Endodermal cell (in vitro differentiated cells): ENCODE measurements at regions not wholly inside any gene's neighbourhood (a gene's known extent, or its start where the extent isn't known, plus 50 kb on each side); places are given as distances from the start of the nearest gene placed in this dataset.

ENCODE experiments used
- DNase-seq: peaks from one replicate; pipeline ENCODE4 v3.0.0-alpha.2; 2017
- H3K27ac ChIP-seq: 2 replicates; pipeline ENCODE4 v1.5.1; 2013; ENCODE audit warnings: mild to moderate bottlenecking, low read depth, low read length, moderate library complexity
- H3K27me3 ChIP-seq: 2 replicates; pipeline ENCODE4 v1.6.1; 2013; ENCODE audit warnings: mild to moderate bottlenecking, low read length, moderate library complexity; ENCODE audit not compliant: insufficient read depth, control insufficient read depth, poor library complexity, severe bottlenecking
- H3K36me3 ChIP-seq: 2 replicates; pipeline ENCODE4 v1.7.0; 2013; ENCODE audit warnings: mild to moderate bottlenecking, low read length, moderate library complexity; ENCODE audit not compliant: control insufficient read depth, insufficient read depth
- H3K4me1 ChIP-seq: one replicate; pipeline ENCODE4 v1.7.0; 2013; ENCODE audit warnings: low read length; ENCODE audit not compliant: control insufficient read depth, insufficient read depth
- H3K4me3 ChIP-seq: 2 replicates; pipeline ENCODE4 v1.5.1; 2013; ENCODE audit warnings: mild to moderate bottlenecking, low read length, moderate library complexity
- H3K9ac ChIP-seq: 2 replicates; pipeline ENCODE4 v1.6.1; 2013; ENCODE audit warnings: mild to moderate bottlenecking, low read length, moderate library complexity; ENCODE audit not compliant: poor library complexity, severe bottlenecking; ENCODE audit errors: extremely low read depth
- H3K9me3 ChIP-seq: 2 replicates; pipeline ENCODE4 v1.6.1; 2013; ENCODE audit warnings: mild to moderate bottlenecking, low read length, moderate library complexity; ENCODE audit not compliant: control insufficient read depth
- H3K27ac Mint-ChIP-seq: 2 replicates; pipeline ENCODE4 v1.8.0; 2020; ENCODE audit warnings: mixed read lengths
- H3K27me3 Mint-ChIP-seq: 2 replicates; pipeline ENCODE4 v1.8.0; 2021; ENCODE audit warnings: mild to moderate bottlenecking, mixed read lengths; ENCODE audit not compliant: insufficient read depth
- H3K36me3 Mint-ChIP-seq: 2 replicates; pipeline ENCODE4 v1.8.0; 2020; ENCODE audit warnings: low read depth, mixed read lengths
- H3K4me1 Mint-ChIP-seq: 2 replicates; pipeline ENCODE4 v1.8.0; 2020; ENCODE audit warnings: mixed read lengths
- H3K4me3 Mint-ChIP-seq: 2 replicates; pipeline ENCODE4 v1.8.0; 2020; ENCODE audit warnings: mild to moderate bottlenecking, moderate library complexity, mixed read lengths
- H3K9me3 Mint-ChIP-seq: 2 replicates; pipeline ENCODE4 v1.8.0; 2020; ENCODE audit warnings: mild to moderate bottlenecking, mixed read lengths
- CTCF ChIP-seq: fragments of 200-600 bp; sonication (generic); conservative IDR thresholded peaks from 2 replicates; pipeline ENCODE4 v1.5.0; 2021; ENCODE audit warnings: antibody characterized with exemption, mild to moderate bottlenecking
- WGBS, 2 experiments: methylation state at CpG; one replicate each; pipeline versions ENCODE4 v1.1.5 to v1.1.7; 2013; ENCODE audit warnings: missing lambda C conversion rate in 2 of 2, mixed read lengths in 1 of 2; ENCODE audit not compliant: insufficient coverage in 1 of 2, insufficient read length in 1 of 2; 5-methylcytosine and 5-hydroxymethylcytosine counted together

GRCh38 chr1:229892515-229893117 is 174.4 kb upstream of the GALNT2 start:
- Histone ChIP-seq H3K27ac (no peak overlapping the region), H3K4me3 (no peak overlapping the region), H3K9ac (no peak overlapping the region), H3K4me1 (no peaks in the 10 kb centered on the region), H3K36me3 (no peaks in the 10 kb centered on the region), H3K9me3 (no peaks in the 10 kb centered on the region), H3K27me3 (no peaks in the 10 kb centered on the region)
- Mint-ChIP-seq H3K4me1 (no peaks in the 10 kb centered on the region), H3K27ac (no peak overlapping the region), H3K27me3 (no peaks in the 10 kb centered on the region), H3K36me3 (no peaks in the 10 kb centered on the region), H3K4me3 (no peak overlapping the region), H3K9me3 (no peaks in the 10 kb centered on the region)
- no peak for DNase-seq
- WGBS, 2 experiments, result 88 to 100% methylated on average over 1 of the region's 1 CpG
- TF ChIP-seq CTCF, result no peak

- Mint-ChIP-seq H3K27me3 (no peaks in the 10 kb centered on the region), H3K4me1 (no peaks in the 10 kb centered on the region), H3K27ac (no peak overlapping the region), H3K4me3 (no peak overlapping the region), H3K9me3 (no peaks in the 10 kb centered on the region), H3K36me3 (no peaks in the 10 kb centered on the region)
- no peak for DNase-seq
- no peak overlapping the region for H3K9ac ChIP-seq
- H3K4me1 ChIP-seq, result no peaks in the 10 kb centered on the region
- H3K27me3 ChIP-seq, result no peaks in the 10 kb centered on the region
- 90 to 95% methylated on average over 3 to 10 of the region's 10 CpGs for WGBS, 2 experiments
- H3K27ac ChIP-seq, result no peak overlapping the region
- H3K4me3 ChIP-seq, result no peak overlapping the region
- no peak for TF ChIP-seq CTCF
- H3K9me3 ChIP-seq, result no peaks in the 10 kb centered on the region
- no peaks in the 10 kb centered on the region for H3K36me3 ChIP-seq
Observed at GRCh38 chr1:229893762-229894444, 173.1 kb upstream of the GALNT2 start.

GRCh38 chr1:229894532-229894931 is 172.5 kb upstream of the GALNT2 start:
- Histone ChIP-seq H3K4me1 (no peaks in the 10 kb centered on the region), H3K9ac (no peak overlapping the region), H3K36me3 (no peaks in the 10 kb centered on the region), H3K4me3 (no peak overlapping the region), H3K27me3 (no peaks in the 10 kb centered on the region), H3K9me3 (no peaks in the 10 kb centered on the region), H3K27ac (no peak overlapping the region)
- H3K4me3 Mint-ChIP-seq, result no peak overlapping the region
- no peaks in the 10 kb centered on the region for H3K36me3 Mint-ChIP-seq
- H3K27me3 Mint-ChIP-seq, result no peaks in the 10 kb centered on the region
- H3K9me3 Mint-ChIP-seq, result no peaks in the 10 kb centered on the region
- no peak for TF ChIP-seq CTCF
- no peak overlapping the region for H3K27ac Mint-ChIP-seq
- no peaks in the 10 kb centered on the region for H3K4me1 Mint-ChIP-seq
- DNase-seq, result no peak
